Islet precursor cell (in vitro differentiated cells): ENCODE measurements at regions not wholly inside any gene's neighbourhood (a gene's known extent, or its start where the extent isn't known, plus 50 kb on each side); places are given as distances from the start of the nearest gene placed in this dataset.
"Not testable (repeated sequence)": the region's sequence is repeated elsewhere in the genome, so short reads cannot be mapped to it uniquely, and the experiment has no call there.

Source experiments
- DNase-seq: peaks from one replicate; pipeline ENCODE4 v3.0.0-alpha.2; 2018

GRCh38 chr2:61774351-61774750 lies 79.5 kb downstream of the FAM161A start:
- DNase-seq: no peak

- DNase-seq: no peak
Observed at GRCh38 chr2:61771904-61772845, 81.7 kb downstream of the FAM161A start.

GRCh38 chr2:61770746-61771145 lies 83.1 kb downstream of the FAM161A start:
- no peak for DNase-seq

- DNase-seq: no peak
Observed at GRCh38 chr2:61770298-61770697, 83.6 kb downstream of the FAM161A start.

GRCh38 chr2:61769093-61769675 lies 84.7 kb downstream of the FAM161A start:
- DNase-seq: no peak

GRCh38 chr2:61764035-61764800 lies 89.6 kb downstream of the FAM161A start:
- DNase-seq: peak; percentile 97

GRCh38 chr2:61763605-61764034 lies 90.2 kb downstream of the FAM161A start:
- DNase-seq: peak; percentile 90

GRCh38 chr2:61762292-61762691 lies 91.6 kb downstream of the FAM161A start:
- DNase-seq: no peak

GRCh38 chr2:61759718-61760117 lies 94.1 kb downstream of the FAM161A start:
- DNase-seq: no peak

GRCh38 chr2:61759005-61759404 lies 94.9 kb downstream of the FAM161A start:
- DNase-seq: no peak

GRCh38 chr2:61758159-61758558 lies 95.7 kb downstream of the FAM161A start:
- no peak for DNase-seq

- DNase-seq: no peak
Observed at GRCh38 chr2:61753512-61753911, 100.3 kb downstream of the FAM161A start.

- DNase-seq: no peak
Observed at GRCh38 chr2:61750624-61751023, 103.2 kb downstream of the FAM161A start.

GRCh38 chr2:61742955-61743354 lies 110.9 kb downstream of the FAM161A start:
- DNase-seq: no peak

GRCh38 chr2:61737841-61738240 lies 116.0 kb downstream of the FAM161A start:
- DNase-seq: no peak

- no peak for DNase-seq
Observed at GRCh38 chr2:61736953-61737352, 116.9 kb downstream of the FAM161A start.

GRCh38 chr2:61733563-61733962 lies 120.3 kb downstream of the FAM161A start:
- DNase-seq: no peak

GRCh38 chr2:61732787-61733186 lies 121.1 kb downstream of the FAM161A start:
- no peak for DNase-seq

- no peak for DNase-seq
Observed at GRCh38 chr2:61727746-61728145, 126.1 kb downstream of the FAM161A start.

- no peak for DNase-seq
Observed at GRCh38 chr2:61726456-61727209, 127.2 kb downstream of the FAM161A start.

- DNase-seq: not testable (repeated sequence)
Observed at GRCh38 chr2:61723364-61723763, 130.5 kb downstream of the FAM161A start.

GRCh38 chr2:61722800-61723199 lies 131.1 kb downstream of the FAM161A start:
- DNase-seq: no peak

- DNase-seq: no peak
Observed at GRCh38 chr2:61722318-61722717, 131.5 kb downstream of the FAM161A start.
